Stimulated activated CD4-positive, alpha-beta T cell treated with anti-CD3 and anti-CD28 coated beads, TNF-alpha, amount 100 ng/mL, for 24 hours (primary cell): ENCODE measurements at regions not wholly inside any gene's neighbourhood (a gene's known extent, or its start where the extent isn't known, plus 50 kb on each side); places are given as distances from the start of the nearest gene placed in this dataset.
"Not testable (repeated sequence)": the region's sequence is repeated elsewhere in the genome, so short reads cannot be mapped to it uniquely, and the experiment has no call there.

Experiments used
- DNase-seq, 3 experiments: peaks; one replicate each; pipeline ENCODE4 v3.0.0-alpha.2; 2020; ENCODE audit warnings: low read depth in 3 of 3

DNA sequence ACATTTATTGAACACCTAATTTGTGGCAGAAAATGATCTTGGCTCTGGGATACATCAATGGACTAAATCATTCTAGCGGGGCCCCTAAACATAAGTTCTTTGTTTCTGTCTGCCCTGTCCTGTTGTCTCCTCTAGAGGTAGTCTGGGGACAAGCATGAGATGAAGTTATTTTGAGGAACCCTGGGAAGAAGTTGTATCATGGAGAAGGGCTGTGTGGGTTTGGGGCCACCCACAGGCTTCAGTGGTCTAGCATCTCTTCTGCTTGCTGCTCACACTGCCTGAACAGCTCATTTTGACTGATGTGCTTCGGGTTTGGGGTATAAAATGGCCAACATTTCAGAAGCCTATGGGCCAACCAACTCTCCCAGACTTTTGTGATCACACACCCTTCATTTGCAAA, 50.3 kb upstream of the OSBPL11 start:
- no peak for DNase-seq

DNA sequence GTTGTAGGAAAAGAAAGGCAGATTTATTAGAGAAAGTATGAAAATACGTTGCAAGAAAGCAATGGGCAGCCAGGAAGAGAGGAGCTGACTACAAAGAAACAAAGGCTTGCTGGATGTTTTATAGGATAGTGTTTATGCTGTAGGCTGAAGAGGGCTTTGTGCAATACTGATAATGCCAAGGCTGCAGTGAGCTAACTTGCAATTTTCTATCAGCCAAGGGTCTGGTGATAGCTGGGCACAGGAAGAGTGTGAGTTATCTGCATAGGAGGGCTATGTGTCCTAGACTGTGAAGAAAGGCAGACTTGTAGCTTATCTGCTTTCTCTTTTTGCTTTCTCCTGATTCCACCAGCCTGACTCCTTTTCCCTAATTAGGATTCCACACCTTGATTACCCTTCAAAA, 51.3 kb upstream of the OSBPL11 start:
- no peak for DNase-seq

GRCh38 chr3:125647318-125648014, 52.2 kb upstream of the OSBPL11 start:
- no peak for DNase-seq

- no peak for DNase-seq
These were observed 55.9 kb upstream of the OSBPL11 start for GRCh38 chr3:125651244-125651643.

- no peak for DNase-seq
These were observed 57.1 kb upstream of the OSBPL11 start for GRCh38 chr3:125652349-125652748.

- DNase-seq = no peak
These were observed 59.2 kb upstream of the OSBPL11 start for GRCh38 chr3:125654526-125654925.

DNA sequence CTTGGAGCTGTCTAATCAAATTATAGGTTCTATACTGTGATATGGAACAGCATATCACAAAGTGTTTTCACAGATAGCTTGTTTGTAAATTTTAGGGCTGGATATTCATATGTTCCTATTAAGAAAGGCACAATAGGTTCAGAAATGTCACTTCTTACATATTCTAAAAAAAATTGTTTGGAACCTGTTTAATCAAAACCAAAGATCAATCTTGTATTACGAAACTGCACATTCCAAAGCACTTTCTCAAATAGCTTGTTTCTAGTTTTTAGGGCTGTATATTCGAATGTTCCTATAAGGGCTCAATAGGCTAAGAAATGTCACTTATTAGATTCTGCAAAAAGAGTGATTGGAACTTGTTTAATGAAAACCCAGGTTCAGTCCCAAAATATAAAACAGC, 67.4 kb upstream of the OSBPL11 start:
- no peak for DNase-seq

DNA sequence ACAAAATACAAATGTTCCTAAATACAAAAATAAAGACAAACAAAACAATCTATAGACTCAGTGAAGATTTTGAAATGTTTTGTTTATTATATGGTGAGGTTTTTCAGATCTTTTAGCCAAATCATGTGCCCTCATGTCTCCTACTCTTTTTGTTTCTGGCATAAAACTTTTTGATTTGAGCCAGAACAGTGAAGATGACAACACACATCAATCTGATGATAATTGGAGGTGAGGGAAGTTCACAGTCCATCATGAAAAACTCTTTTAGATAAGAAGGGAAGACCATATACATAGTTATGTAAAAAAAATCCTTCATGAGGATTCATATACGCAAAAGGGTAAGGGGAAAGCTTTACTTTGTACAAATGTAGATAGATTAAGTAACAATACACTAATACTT, 75.1 kb upstream of the OSBPL11 start:
- DNase-seq = no peak

GRCh38 chr3:125670945-125671344, 75.6 kb upstream of the OSBPL11 start:
- no peak for DNase-seq

- no peak for DNase-seq
These were observed 76.4 kb upstream of the OSBPL11 start for GRCh38 chr3:125671461-125672243.

DNA sequence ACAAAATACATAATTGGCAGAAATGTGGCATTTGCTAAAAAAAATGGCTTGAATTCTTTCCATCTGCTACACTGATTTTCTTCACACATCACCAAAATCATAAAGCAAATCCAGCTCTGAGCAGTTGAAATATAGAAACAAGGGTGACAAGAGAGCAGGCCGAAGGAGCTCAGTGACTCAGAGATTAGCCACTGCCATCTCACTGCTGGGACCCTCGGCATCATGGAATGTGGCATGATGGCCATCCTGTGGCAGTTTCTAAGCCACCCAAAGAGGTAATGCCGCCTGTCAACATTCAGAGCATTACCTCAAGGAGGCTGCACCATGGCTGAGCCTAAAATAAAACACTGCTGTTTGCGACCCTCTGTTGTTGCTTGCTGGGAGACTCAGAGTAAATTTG, 80.5 kb upstream of the OSBPL11 start:
- DNase-seq = no peak

GRCh38 chr3:125679258-125679657, 84.0 kb upstream of the OSBPL11 start:
- DNase-seq = no peak

- DNase-seq = no peak
These were observed 85.8 kb upstream of the OSBPL11 start for GRCh38 chr3:125681146-125681545.

DNA sequence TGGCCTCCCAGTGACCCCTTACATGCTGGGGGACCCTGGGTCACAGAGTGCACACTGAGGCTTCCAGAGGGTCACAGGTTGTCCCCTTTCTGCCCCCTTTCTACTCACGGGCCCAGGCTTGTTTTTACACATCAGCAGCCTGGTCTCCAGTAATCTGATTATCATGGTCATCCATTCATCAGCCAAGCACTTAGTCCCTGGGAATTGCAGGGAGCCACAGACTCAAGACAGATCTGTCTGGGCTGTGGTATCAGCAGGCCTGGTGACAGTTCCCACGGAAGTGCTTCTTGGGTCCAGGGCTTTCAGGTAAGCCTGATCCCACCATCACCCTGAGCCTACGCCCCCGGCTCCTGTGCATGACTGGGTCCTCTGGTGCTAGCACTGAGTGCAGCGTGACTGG, 86.6 kb upstream of the OSBPL11 start:
- not testable (repeated sequence) for DNase-seq

DNA sequence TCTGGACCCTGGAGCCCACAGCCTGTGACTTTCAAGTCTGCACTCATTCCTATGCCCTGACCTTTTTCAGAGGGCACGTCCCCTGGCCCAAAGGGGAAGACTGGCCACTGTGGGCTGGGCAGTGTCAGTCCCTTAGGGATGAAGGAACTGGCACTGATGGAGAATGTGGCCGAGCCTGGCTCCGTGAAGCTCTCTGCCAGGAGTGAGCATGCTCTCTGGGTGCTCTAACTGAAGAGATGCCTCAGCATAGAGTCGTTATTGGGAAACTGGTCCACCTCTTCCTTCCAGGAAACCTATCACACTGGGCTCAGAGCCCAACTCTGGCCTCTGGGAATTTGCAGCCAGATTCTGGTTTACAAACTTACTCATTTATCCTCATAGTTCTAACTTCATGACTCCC, 87.3 kb upstream of the OSBPL11 start:
- DNase-seq = not testable (repeated sequence)

DNA sequence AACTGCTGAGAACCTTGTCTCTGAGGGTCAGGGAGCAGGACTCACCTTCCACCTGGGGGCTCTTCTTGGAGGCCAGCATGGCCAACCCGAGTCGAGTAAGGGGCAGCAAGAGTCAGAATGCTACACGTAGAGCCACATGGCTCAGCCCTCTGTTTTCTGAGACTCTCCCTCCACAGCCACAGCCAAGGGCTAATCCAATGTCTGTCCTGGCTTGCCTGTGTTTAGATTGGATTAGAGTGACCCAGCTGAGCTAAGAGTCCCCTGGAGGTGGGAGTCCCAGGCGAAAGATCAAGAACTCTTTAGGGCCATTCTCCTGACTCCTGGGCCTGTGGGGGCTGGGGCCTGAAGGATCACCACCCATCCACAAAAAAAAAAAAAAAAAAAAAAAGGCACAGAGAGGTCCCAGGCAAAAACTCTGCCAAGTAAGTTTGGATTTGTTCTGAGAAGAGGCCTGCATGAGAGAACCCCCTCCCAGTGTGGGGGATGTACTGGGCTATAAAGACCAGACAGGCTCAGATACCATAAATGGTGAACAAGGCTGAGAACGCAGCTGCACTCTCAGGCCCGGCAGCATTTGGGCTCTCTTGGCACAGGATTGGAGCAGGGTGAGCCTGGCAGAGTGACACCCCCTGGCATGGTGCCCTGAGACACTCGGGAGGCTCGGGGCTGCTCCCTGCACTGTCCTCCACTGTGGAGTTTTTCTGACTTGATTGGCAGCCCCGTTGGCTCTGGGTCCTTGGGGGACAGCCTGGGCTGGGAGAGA, 88.0 kb upstream of the OSBPL11 start:
- no peak for DNase-seq

DNA sequence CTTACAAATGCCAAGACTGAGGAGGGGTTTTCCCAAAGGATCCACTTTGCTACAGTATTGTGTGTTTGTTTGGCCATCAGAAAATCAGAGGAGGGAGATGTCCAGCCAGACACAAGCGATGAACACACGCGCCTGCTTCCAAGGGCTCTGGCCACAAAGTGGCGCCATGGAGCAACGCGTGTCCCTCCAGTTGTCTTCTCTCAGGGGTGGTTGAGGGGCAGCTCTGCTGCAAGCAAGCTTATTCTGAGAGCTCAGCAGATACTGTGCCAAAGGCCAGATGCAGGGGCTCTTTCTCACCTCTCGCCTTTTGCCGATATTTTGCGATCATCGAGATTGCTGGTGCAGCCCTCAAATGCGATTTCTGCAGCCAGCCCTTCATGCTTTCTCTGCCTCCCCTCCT, 88.9 kb upstream of the OSBPL11 start:
- DNase-seq = no peak

DNA sequence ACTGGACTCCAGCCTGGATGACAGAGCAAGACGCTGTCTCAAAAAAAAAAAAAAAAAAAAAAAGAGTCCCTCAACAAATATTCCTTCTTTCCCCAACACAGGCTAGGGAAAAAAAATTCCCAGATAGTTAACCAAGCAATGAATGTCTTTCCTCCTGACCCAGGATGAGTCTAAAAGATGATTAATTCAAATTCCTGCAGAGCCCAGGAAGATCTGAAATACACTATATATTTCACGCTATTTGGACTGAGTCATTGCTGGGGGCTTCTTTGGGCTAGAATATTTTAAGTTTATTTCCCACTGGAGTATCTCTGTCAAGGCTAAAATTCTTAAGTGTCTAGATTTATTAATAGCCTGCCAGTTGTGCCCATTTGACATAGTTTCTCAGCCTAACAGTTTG, 90.4 kb upstream of the OSBPL11 start:
- DNase-seq = not testable (repeated sequence)

GRCh38 chr3:125692361-125692760, 97.1 kb upstream of the OSBPL11 start:
- no peak for DNase-seq

GRCh38 chr3:125693887-125694286, 98.6 kb upstream of the OSBPL11 start:
- DNase-seq = no peak

- DNase-seq = no peak
These were observed 99.5 kb upstream of the OSBPL11 start for GRCh38 chr3:125694761-125695294.

DNA sequence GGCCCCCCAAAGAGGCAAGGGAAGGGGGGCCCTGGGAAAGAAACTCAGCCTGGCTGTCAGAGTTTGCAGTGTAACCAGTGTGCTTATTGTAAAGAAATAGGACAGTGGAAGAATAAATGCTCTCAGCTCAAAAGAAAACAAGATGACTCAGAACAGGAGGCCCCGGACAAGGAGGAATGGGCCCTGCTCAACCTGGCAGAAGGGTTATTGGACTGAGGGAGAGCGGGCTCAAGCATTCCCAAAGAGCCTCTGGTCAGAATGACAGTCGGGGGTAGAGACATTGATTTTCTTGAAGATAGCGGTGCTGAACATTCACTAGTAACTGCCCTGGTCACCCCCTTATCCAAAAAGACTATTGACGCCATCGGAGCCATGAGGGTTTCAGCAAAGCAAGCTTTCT, 100.4 kb upstream of the OSBPL11 start:
- DNase-seq = no peak
